ENCODE measurements at regions not wholly inside any gene's neighbourhood (a gene's known extent, or its start where the extent isn't known, plus 50 kb on each side); places are given as distances from the start of the nearest gene placed in this dataset.
A peak's percentile ranks its signal among the peaks of the same experiment; 100 is the strongest.

DNA sequence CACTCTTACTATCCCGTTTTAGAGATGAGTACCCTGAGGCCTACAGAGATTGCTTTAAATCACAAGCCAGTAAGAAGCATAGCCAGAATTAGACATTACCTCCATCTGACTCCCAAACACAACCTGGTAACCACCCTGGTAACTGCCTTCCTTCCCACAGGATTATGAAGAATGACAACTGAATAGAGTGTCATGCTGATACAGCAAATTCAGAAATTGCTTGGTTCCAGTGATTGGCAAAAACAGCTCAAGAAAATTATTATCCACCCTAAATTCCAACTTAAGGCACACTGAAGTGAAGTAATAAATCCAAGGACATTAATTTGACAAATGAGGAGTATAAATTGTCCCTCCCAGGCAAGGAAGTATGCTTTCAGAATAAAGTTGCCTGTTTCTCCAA lies 195.8 kb upstream of the RBMS1 start:
- Histone ChIP-seq H3K4me3 (no peak overlapping the region), H3K4me2 (no peak overlapping the region), H3K27ac (no peak overlapping the region), H3K4me1 (no peaks in the 10 kb centered on the region), H3K9me3 (no peaks in the 10 kb centered on the region)
- TF ChIP-seq RARB (CRISPR knock-in tag; IDR thresholded peaks at IDR 0.05): no peak
- TF ChIP-seq MAFK (IDR thresholded peaks at IDR 0.05; ENCODE audit: partially characterized antibody): peak; percentile 87
- DNase-seq (ENCODE audit: low read depth in 1 of 2, low spot score in 1 of 2): no peak
- ChIA-PET CTCF (interaction anchor here (0.7 to 1.7 kb wide), 3 partner anchors 14 to 109 kb away, joined by 3 read pairs; no protein-coding TSS in a partner anchor), POLR2A (no interaction called here)
- FAIRE-seq: no peak
- no peak for ATAC-seq
- WGBS (ENCODE audit: missing lambda C conversion rate): 75% methylated on average over 1 of the region's 1 CpG

DNA sequence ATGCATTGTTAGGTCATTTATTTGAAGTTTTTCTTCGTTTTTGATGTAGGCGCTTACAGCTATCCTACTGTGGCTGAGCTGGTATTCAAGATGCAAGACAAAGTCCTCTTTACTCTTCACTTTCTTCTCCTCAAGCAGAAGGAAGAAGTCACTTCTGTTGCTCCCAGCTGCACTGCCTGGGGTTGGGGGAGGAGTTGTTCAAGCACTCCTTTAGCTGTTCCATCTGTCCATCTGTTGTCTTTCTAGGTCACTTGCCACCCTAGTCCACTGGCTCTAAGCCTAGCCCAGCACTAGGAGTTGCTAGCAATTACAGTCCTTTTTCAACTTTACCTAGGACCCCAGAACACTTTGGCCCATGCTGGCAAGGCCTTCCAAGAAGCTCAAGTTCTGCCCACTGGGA lies 200.6 kb upstream of the RBMS1 start:
- no peak for FAIRE-seq
- H3K4me2 ChIP-seq: no peak overlapping the region
- ATAC-seq: no peak
- no peak overlapping the region for H3K4me3 ChIP-seq
- no peak for TF ChIP-seq RNF2 (IDR thresholded peaks at IDR 0.05; ENCODE audit: borderline replicate concordance, low read depth)
- TF ChIP-seq, protein P1, sequence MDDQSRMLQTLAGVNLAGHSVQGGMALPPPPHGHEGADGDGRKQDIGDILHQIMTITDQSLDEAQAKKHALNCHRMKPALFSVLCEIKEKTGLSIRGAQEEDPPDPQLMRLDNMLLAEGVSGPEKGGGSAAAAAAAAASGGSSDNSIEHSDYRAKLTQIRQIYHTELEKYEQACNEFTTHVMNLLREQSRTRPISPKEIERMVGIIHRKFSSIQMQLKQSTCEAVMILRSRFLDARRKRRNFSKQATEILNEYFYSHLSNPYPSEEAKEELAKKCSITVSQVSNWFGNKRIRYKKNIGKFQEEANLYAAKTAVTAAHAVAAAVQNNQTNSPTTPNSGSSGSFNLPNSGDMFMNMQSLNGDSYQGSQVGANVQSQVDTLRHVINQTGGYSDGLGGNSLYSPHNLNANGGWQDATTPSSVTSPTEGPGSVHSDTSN (IDR thresholded peaks at IDR 0.05): no peak
- TF ChIP-seq HDAC2 (IDR thresholded peaks at IDR 0.05): no peak
- TF ChIP-seq CHD2 (IDR thresholded peaks at IDR 0.05; ENCODE audit: low read length, partially characterized antibody): no peak
- no peak for TF ChIP-seq RAD21 (conservative IDR thresholded peaks at IDR 0.05 in 1 of 2, IDR thresholded peaks at IDR 0.05 in 1 of 2)
- no peak for TF ChIP-seq RCOR1 (IDR thresholded peaks at IDR 0.05; ENCODE audit: low read depth, low read length)
- TF ChIP-seq FOSB (CRISPR knock-in tag; IDR thresholded peaks at IDR 0.05): no peak
- TF ChIP-seq, protein P2, sequence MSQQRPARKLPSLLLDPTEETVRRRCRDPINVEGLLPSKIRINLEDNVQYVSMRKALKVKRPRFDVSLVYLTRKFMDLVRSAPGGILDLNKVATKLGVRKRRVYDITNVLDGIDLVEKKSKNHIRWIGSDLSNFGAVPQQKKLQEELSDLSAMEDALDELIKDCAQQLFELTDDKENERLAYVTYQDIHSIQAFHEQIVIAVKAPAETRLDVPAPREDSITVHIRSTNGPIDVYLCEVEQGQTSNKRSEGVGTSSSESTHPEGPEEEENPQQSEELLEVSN (IDR thresholded peaks at IDR 0.05; ENCODE audit: borderline replicate concordance, low read depth): no peak
- no peak for TF ChIP-seq EHMT2 (IDR thresholded peaks at IDR 0.05; ENCODE audit: low read depth)
- TF ChIP-seq, protein P3, sequence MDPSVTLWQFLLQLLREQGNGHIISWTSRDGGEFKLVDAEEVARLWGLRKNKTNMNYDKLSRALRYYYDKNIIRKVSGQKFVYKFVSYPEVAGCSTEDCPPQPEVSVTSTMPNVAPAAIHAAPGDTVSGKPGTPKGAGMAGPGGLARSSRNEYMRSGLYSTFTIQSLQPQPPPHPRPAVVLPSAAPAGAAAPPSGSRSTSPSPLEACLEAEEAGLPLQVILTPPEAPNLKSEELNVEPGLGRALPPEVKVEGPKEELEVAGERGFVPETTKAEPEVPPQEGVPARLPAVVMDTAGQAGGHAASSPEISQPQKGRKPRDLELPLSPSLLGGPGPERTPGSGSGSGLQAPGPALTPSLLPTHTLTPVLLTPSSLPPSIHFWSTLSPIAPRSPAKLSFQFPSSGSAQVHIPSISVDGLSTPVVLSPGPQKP (IDR thresholded peaks at IDR 0.05; ENCODE audit: low read depth, low read length): no peak
- no peak for TF ChIP-seq MYC (IDR thresholded peaks at IDR 0.05; ENCODE audit: borderline replicate concordance, low read length)
- TF ChIP-seq, protein P4, sequence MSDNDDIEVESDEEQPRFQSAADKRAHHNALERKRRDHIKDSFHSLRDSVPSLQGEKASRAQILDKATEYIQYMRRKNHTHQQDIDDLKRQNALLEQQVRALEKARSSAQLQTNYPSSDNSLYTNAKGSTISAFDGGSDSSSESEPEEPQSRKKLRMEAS (IDR thresholded peaks at IDR 0.05): no peak
- no peak for TF ChIP-seq CEBPB (IDR thresholded peaks at IDR 0.05)
- no peak for TF ChIP-seq GATA3 (IDR thresholded peaks at IDR 0.05; ENCODE audit: borderline replicate concordance)
- TF ChIP-seq, protein P5, sequence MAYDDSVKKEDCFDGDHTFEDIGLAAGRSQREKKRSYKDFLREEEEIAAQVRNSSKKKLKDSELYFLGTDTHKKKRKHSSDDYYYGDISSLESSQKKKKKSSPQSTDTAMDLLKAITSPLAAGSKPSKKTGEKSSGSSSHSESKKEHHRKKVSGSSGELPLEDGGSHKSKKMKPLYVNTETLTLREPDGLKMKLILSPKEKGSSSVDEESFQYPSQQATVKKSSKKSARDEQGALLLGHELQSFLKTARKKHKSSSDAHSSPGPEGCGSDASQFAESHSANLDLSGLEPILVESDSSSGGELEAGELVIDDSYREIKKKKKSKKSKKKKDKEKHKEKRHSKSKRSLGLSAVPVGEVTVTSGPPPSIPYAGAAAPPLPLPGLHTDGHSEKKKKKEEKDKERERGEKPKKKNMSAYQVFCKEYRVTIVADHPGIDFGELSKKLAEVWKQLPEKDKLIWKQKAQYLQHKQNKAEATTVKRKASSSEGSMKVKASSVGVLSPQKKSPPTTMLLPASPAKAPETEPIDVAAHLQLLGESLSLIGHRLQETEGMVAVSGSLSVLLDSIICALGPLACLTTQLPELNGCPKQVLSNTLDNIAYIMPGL (CRISPR knock-in tag; IDR thresholded peaks at IDR 0.05; ENCODE audit: borderline replicate concordance): no peak
- TF ChIP-seq KDM1A (IDR thresholded peaks at IDR 0.05; ENCODE audit: low read depth): no peak
- H3K4me1 ChIP-seq: no peaks in the 10 kb centered on the region
- POLR2A ChIA-PET: no interaction called here
- no peak overlapping the region for H3K27ac ChIP-seq
- no peaks in the 10 kb centered on the region for H3K9me3 ChIP-seq
- DNase-seq (ENCODE audit: low read depth in 1 of 2, low spot score in 1 of 2): no peak
- WGBS (ENCODE audit: missing lambda C conversion rate): 95% methylated on average over 2 of the region's 2 CpGs
- CTCF ChIA-PET: interaction anchor here (1.0 kb wide), 1 partner anchor 44 kb away, joined by 4 read pairs; no protein-coding TSS in a partner anchor

DNA sequence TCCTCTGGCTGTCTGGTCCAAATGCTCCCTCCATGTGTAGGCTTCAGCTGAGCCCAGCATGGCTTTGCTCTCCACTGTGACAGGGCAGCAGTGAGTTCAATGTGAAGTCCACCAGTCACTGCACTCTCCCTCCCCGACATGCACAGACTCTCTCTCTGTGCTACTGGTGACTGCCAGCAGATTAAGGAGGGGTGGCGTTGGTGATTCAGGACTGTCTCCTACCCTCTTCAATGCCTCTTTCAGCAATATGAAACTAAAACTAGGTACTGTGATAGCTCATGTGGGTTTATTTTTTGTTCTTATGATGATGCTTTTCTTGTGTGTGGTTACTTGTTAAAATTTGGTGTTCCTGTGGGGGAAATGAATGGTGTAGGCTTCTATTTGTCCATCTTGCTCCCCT lies 201.0 kb upstream of the RBMS1 start:
- POLR2A ChIA-PET: no interaction called here
- no peak overlapping the region for H3K4me2 ChIP-seq
- no peaks in the 10 kb centered on the region for H3K9me3 ChIP-seq
- ATAC-seq (no peak; a peak in 1 of 6 replicates), DNase-seq (ENCODE audit: low read depth in 1 of 2, low spot score in 1 of 2) (no peak), FAIRE-seq (no peak)
- CTCF ChIA-PET: interaction anchor here (1.0 to 1.5 kb wide), 3 partner anchors 11 to 44 kb away, joined by 3 to 4 read pairs (median 4); no protein-coding TSS in a partner anchor
- H3K4me1 ChIP-seq: no peaks in the 10 kb centered on the region
- no peak overlapping the region for H3K27ac ChIP-seq
- 100% methylated on average over 1 of the region's 2 CpGs for WGBS (ENCODE audit: missing lambda C conversion rate)
- H3K4me3 ChIP-seq: no peak overlapping the region
- TF ChIP-seq, protein P6, sequence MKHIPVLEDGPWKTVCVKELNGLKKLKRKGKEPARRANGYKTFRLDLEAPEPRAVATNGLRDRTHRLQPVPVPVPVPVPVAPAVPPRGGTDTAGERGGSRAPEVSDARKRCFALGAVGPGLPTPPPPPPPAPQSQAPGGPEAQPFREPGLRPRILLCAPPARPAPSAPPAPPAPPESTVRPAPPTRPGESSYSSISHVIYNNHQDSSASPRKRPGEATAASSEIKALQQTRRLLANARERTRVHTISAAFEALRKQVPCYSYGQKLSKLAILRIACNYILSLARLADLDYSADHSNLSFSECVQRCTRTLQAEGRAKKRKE (CRISPR knock-in tag; IDR thresholded peaks at IDR 0.05; ENCODE audit: low read depth): no peak
- no peak for TF ChIP-seq BHLHE40 (IDR thresholded peaks at IDR 0.05; ENCODE audit: low read depth, low read length)
- TF ChIP-seq, protein P5 (CRISPR knock-in tag; IDR thresholded peaks at IDR 0.05; ENCODE audit: borderline replicate concordance): no peak
- TF ChIP-seq JUN (IDR thresholded peaks at IDR 0.05): no peak
- no peak for TF ChIP-seq FOSL2 (IDR thresholded peaks at IDR 0.05)
- no peak for TF ChIP-seq FOSL2 (CRISPR knock-in tag; IDR thresholded peaks at IDR 0.05)
- no peak for TF ChIP-seq KDM1A (IDR thresholded peaks at IDR 0.05; ENCODE audit: low read depth)
- TF ChIP-seq, protein P1 (IDR thresholded peaks at IDR 0.05): no peak
- no peak for TF ChIP-seq EP300 (IDR thresholded peaks at IDR 0.05)
- TF ChIP-seq CHD4 (IDR thresholded peaks at IDR 0.05; ENCODE audit: borderline replicate concordance): no peak
- no peak for TF ChIP-seq MYC (IDR thresholded peaks at IDR 0.05; ENCODE audit: borderline replicate concordance, low read length)
- no peak for TF ChIP-seq NFE2L2 (conservative IDR thresholded peaks at IDR 0.05; ENCODE audit: low read length)
